Colonic mucosa (tissue), 4 donors: ENCODE measurements at regions not wholly inside any gene's neighbourhood (a gene's known extent, or its start where the extent isn't known, plus 50 kb on each side); places are given as distances from the start of the nearest gene placed in this dataset.

Experiments
- DNase-seq: peaks from one replicate; pipeline ENCODE4 v3.0.0-alpha.2; 2020
- H3K27ac ChIP-seq: fragments of 200-600 bp; one replicate; pipeline ENCODE4 v1.8.0; 2021
- H3K27me3 ChIP-seq: fragments of 200-600 bp; one replicate; pipeline ENCODE4 v1.8.0; 2021
- H3K36me3 ChIP-seq: fragments of 200-600 bp; one replicate; pipeline ENCODE4 v1.8.0; 2021
- H3K4me1 ChIP-seq: fragments of 200-600 bp; one replicate; pipeline ENCODE4 v1.8.0; 2021; ENCODE audit warnings: mild to moderate bottlenecking
- H3K4me3 ChIP-seq: fragments of 200-600 bp; one replicate; pipeline ENCODE4 v1.8.0; 2021
- H3K9ac ChIP-seq, 2 donors: one replicate each; pipeline ENCODE4 v1.7.0; 2013; ENCODE audit warnings: control low read depth in 2 of 2, low read depth in 2 of 2, low read length in 2 of 2
- H3K9me3 ChIP-seq: fragments of 200-600 bp; one replicate; pipeline ENCODE4 v1.8.0; 2021
- CTCF ChIP-seq: fragments of 200-600 bp; IDR thresholded peaks from one replicate; pipeline ENCODE4 v1.8.0; 2022; ENCODE audit warnings: antibody characterized with exemption, mild to moderate bottlenecking
- intact Hi-C: fragments of 100-400 bp; cut with DNase I; formaldehyde crosslinking; loops from one replicate; pipeline ENCODE4 v1.14.1; 2022
- donor health status: healthy.
- donor health status: DM: no; HTN: no; CAD: no.
- donor health status: DM: no; HTN: no; CAD: no.

- intact Hi-C loops: no loop called here
- Histone ChIP-seq H3K4me1 (no peaks in the 10 kb centered on the region), H3K36me3 (no peaks in the 10 kb centered on the region), H3K9me3 (no peaks in the 10 kb centered on the region), H3K9ac (no peak overlapping the region), H3K27me3 (no peaks in the 10 kb centered on the region), H3K27ac (no peak overlapping the region), H3K4me3 (no peak overlapping the region)
- DNase-seq: no peak
- TF ChIP-seq CTCF: no peak
These were observed 76.2 kb upstream of the RASSF8 start for GRCh38 chr12:25882266-25882665.

GRCh38 chr12:25883026-25883916, 75.2 kb upstream of the RASSF8 start:
- TF ChIP-seq CTCF: no peak

GRCh38 chr12:25884024-25884919, 74.2 kb upstream of the RASSF8 start:
- no peak for DNase-seq
- no peaks in the 10 kb centered on the region for H3K9me3 ChIP-seq
- no peak for TF ChIP-seq CTCF
- no peaks in the 10 kb centered on the region for H3K36me3 ChIP-seq
- H3K4me3 ChIP-seq: no peak overlapping the region
- no peak overlapping the region for H3K27ac ChIP-seq
- intact Hi-C loops: no loop called here
- no peaks in the 10 kb centered on the region for H3K4me1 ChIP-seq
- no peak overlapping the region for H3K9ac ChIP-seq
- H3K27me3 ChIP-seq: no peaks in the 10 kb centered on the region

More at GRCh38 chr12:25883026-25883916, 75.2 kb upstream of the RASSF8 start:
- no peaks in the 10 kb centered on the region for H3K27me3 ChIP-seq
- H3K9ac ChIP-seq: no peak overlapping the region
- no peak overlapping the region for H3K4me3 ChIP-seq
- no peaks in the 10 kb centered on the region for H3K36me3 ChIP-seq
- H3K4me1 ChIP-seq: no peaks in the 10 kb centered on the region
- no peaks in the 10 kb centered on the region for H3K9me3 ChIP-seq
- no peak for DNase-seq
- H3K27ac ChIP-seq: no peak overlapping the region
- intact Hi-C loops: no loop called here

- H3K9ac ChIP-seq: no peak overlapping the region
- no peaks in the 10 kb centered on the region for H3K9me3 ChIP-seq
- no peaks in the 10 kb centered on the region for H3K4me1 ChIP-seq
- no peak overlapping the region for H3K27ac ChIP-seq
- no peaks in the 10 kb centered on the region for H3K36me3 ChIP-seq
- H3K27me3 ChIP-seq: no peaks in the 10 kb centered on the region
- H3K4me3 ChIP-seq: no peak overlapping the region
- TF ChIP-seq CTCF: no peak
- intact Hi-C loops: no loop called here
- DNase-seq: no peak
These were observed 73.6 kb upstream of the RASSF8 start for GRCh38 chr12:25884920-25885234.

GRCh38 chr12:25886396-25886795, 72.1 kb upstream of the RASSF8 start:
- H3K27ac ChIP-seq: no peak overlapping the region
- no peaks in the 10 kb centered on the region for H3K4me1 ChIP-seq
- no peak overlapping the region for H3K9ac ChIP-seq
- H3K36me3 ChIP-seq: no peaks in the 10 kb centered on the region
- no peaks in the 10 kb centered on the region for H3K9me3 ChIP-seq
- no peak overlapping the region for H3K4me3 ChIP-seq
- no peak for DNase-seq
- no peak for TF ChIP-seq CTCF
- intact Hi-C loops: no loop called here
- H3K27me3 ChIP-seq: no peaks in the 10 kb centered on the region
